Gastrocnemius medialis (tissue), 4 donors: ENCODE measurements at regions not wholly inside any gene's neighbourhood (a gene's known extent, or its start where the extent isn't known, plus 50 kb on each side); places are given as distances from the start of the nearest gene placed in this dataset.

Source experiments
- ATAC-seq, 2 donors: fragments of 150-250 bp; one replicate each; pipeline ENCODE4 v1.9.1; 2016
- DNase-seq, 2 donors: peaks; one replicate each; pipeline ENCODE4 v3.0.0-alpha.2; 2019
- H3K27ac ChIP-seq, 4 donors: fragments of 200-600 bp; sonication (generic); 1 replicate in 1 of 4; 2 replicates in 3 of 4; pipeline ENCODE4 v1.5.1; 2016 to 2018; ENCODE audit warnings: mild to moderate bottlenecking in 2 of 4, moderate library complexity in 1 of 4
- H3K27me3 ChIP-seq, 3 donors: fragments of 200-600 bp; sonication (generic) in 2 of 3; 1 replicate in 1 of 3; 2 replicates in 2 of 3; pipeline versions ENCODE4 v1.5.1 to v1.6.0; 2016 to 2019; ENCODE audit warnings: mild to moderate bottlenecking in 1 of 3, moderate library complexity in 1 of 3
- H3K36me3 ChIP-seq, 2 donors: fragments of 200-600 bp; sonication (generic) in 1 of 2; one replicate each; pipeline ENCODE4 v1.5.1; 2017 to 2018
- H3K4me1 ChIP-seq, 2 donors: fragments of 200-600 bp; sonication (generic) in 1 of 2; one replicate each; pipeline ENCODE4 v1.5.1; 2016 to 2017; ENCODE audit warnings: mild to moderate bottlenecking in 2 of 2
- H3K4me3 ChIP-seq, 4 donors: fragments of 200-600 bp; sonication (generic) in 3 of 4; 1 replicate in 1 of 4; 2 replicates in 3 of 4; pipeline ENCODE4 v1.5.1; 2016 to 2019; ENCODE audit warnings: mild to moderate bottlenecking in 2 of 4
- H3K9me3 ChIP-seq, 3 donors: fragments of 200-600 bp; sonication (generic) in 2 of 3; 1 replicate in 1 of 3; 2 replicates in 2 of 3; pipeline ENCODE4 v1.5.1; 2016 to 2019
- POLR2A ChIP-seq, 2 donors: fragments of 450-650 bp; IDR thresholded peaks; one replicate each; pipeline ENCODE4 v1.6.1; 2017; ENCODE audit warnings: antibody characterized with exemption in 2 of 2, mild to moderate bottlenecking in 2 of 2, moderate library complexity in 2 of 2
- in situ Hi-C, 4 donors: fragments of 200-750 bp; cut with MboI; loops; one replicate each; pipeline versions ENCODE4 v1.15.0 to v1.8.0; 2017; ENCODE audit warnings: low sequenced_read_pairs in 4 of 4
- intact Hi-C: fragments of 100-400 bp; cut with DNase I; formaldehyde crosslinking; loops from one replicate; pipeline ENCODE4 v1.15.1; 2023; ENCODE audit warnings: low total_unique reads
- TF ChIP-seq, protein P1 (sequence below), 5 experiments: fragments of 450-650 bp in 3 of 5; fragments of 200-600 bp in 2 of 5; sonication (generic) in 2 of 5; IDR thresholded peaks in 4 of 5; conservative IDR thresholded peaks in 1 of 5; 1 replicate in 4 of 5; 2 replicates in 1 of 5; pipeline ENCODE4 v1.5.1; 2016 to 2019; ENCODE audit warnings: antibody characterized with exemption in 5 of 5, mild to moderate bottlenecking in 3 of 5, moderate library complexity in 3 of 5

GRCh38 chr20:56925082-56925830 is 296.1 kb downstream of the TFAP2C start:
- intact Hi-C loops = no loop called here
- Histone ChIP-seq H3K27me3 (peaks cover 52 to 75% (median 63%) of the 10 kb centered on the region in 3 donors), H3K36me3 (no peaks in the 10 kb centered on the region), H3K4me1 (peaks cover 5 to 8% of the 10 kb centered on the region in 2 donors), H3K4me3 (peak overlapping the region in 2 of 4 donors; percentile 9 to 40), H3K27ac (no peak overlapping the region), H3K9me3 (no peaks in the 10 kb centered on the region)
- TF ChIP-seq, protein P1, sequence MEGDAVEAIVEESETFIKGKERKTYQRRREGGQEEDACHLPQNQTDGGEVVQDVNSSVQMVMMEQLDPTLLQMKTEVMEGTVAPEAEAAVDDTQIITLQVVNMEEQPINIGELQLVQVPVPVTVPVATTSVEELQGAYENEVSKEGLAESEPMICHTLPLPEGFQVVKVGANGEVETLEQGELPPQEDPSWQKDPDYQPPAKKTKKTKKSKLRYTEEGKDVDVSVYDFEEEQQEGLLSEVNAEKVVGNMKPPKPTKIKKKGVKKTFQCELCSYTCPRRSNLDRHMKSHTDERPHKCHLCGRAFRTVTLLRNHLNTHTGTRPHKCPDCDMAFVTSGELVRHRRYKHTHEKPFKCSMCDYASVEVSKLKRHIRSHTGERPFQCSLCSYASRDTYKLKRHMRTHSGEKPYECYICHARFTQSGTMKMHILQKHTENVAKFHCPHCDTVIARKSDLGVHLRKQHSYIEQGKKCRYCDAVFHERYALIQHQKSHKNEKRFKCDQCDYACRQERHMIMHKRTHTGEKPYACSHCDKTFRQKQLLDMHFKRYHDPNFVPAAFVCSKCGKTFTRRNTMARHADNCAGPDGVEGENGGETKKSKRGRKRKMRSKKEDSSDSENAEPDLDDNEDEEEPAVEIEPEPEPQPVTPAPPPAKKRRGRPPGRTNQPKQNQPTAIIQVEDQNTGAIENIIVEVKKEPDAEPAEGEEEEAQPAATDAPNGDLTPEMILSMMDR (IDR thresholded peaks at IDR 0.05 in 4 of 5, conservative IDR thresholded peaks at IDR 0.05 in 1 of 5) = no peak
- no peak for TF ChIP-seq POLR2A (IDR thresholded peaks at IDR 0.05)
- in situ Hi-C loops = no loop called here
- no peak for DNase-seq
- ATAC-seq = no peak

DNA sequence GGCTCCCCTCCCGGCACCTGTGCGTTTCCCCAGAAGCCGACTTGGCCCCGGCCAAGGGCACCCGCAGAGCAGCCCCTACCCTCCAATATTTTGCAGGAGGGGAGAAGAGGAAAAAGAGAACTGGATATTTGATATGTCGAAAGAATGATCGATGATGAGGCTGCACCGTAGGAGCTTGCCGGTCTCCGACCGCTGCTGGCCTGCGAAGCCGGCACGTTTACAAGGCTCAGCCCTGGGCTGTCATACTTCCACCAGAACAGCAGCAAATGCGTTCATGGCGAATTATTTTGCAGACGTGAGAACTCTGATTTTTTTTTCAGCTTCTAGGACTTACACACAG is 296.7 kb downstream of the TFAP2C start:
- TF ChIP-seq POLR2A (IDR thresholded peaks at IDR 0.05) = no peak
- TF ChIP-seq, protein P1 (IDR thresholded peaks at IDR 0.05 in 4 of 5, conservative IDR thresholded peaks at IDR 0.05 in 1 of 5) = no peak
- H3K27me3 ChIP-seq = peaks cover 52 to 78% (median 63%) of the 10 kb centered on the region in 3 donors
- DNase-seq (no peak), ATAC-seq (no peak)
- in situ Hi-C loops = no loop called here
- no peaks in the 10 kb centered on the region for H3K9me3 ChIP-seq
- intact Hi-C loops = no loop called here
- no peaks in the 10 kb centered on the region for H3K36me3 ChIP-seq
- H3K4me1 ChIP-seq = peaks cover 5 to 8% of the 10 kb centered on the region in 2 donors
- H3K4me3 ChIP-seq = peak overlapping the region in 2 of 4 donors; percentile 9 to 40
- H3K27ac ChIP-seq = no peak overlapping the region

DNA sequence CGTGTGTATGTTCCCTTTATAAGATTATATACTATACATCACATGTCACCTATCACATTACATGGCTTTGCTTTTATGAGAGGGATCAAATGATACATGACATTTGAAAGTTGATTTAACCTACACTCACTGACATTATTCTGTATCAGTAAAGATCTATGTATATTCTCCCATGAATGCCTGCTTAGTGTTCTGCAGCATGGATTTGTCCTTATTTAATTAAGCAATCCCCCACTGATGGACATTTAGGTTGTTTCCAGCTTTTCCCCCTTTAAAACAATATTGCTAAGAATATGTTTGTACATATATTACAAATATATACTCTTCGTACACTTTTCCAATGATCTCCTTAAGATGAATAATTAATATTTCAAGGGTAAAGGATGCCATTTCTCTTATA is 297.4 kb downstream of the TFAP2C start:
- in situ Hi-C loops (no loop called here), intact Hi-C loops (no loop called here)
- Histone ChIP-seq H3K4me3 (no peak overlapping the region), H3K36me3 (no peaks in the 10 kb centered on the region), H3K4me1 (peaks cover 5 to 8% of the 10 kb centered on the region in 2 donors), H3K27me3 (peaks cover 52 to 79% (median 63%) of the 10 kb centered on the region in 3 donors), H3K27ac (no peak overlapping the region), H3K9me3 (no peaks in the 10 kb centered on the region)
- no peak for DNase-seq
- no peak for TF ChIP-seq POLR2A (IDR thresholded peaks at IDR 0.05)
- TF ChIP-seq, protein P1 (IDR thresholded peaks at IDR 0.05 in 4 of 5, conservative IDR thresholded peaks at IDR 0.05 in 1 of 5) = no peak
- no peak for ATAC-seq

GRCh38 chr20:56927127-56927526 is 298.0 kb downstream of the TFAP2C start:
- Histone ChIP-seq H3K36me3 (no peaks in the 10 kb centered on the region), H3K4me1 (peaks cover 5 to 8% of the 10 kb centered on the region in 2 donors), H3K27me3 (peaks cover 52 to 80% (median 63%) of the 10 kb centered on the region in 3 donors), H3K9me3 (no peaks in the 10 kb centered on the region), H3K27ac (no peak overlapping the region), H3K4me3 (no peak overlapping the region)
- no peak for ATAC-seq
- in situ Hi-C loops = no loop called here
- DNase-seq = no peak
- TF ChIP-seq POLR2A (IDR thresholded peaks at IDR 0.05) = no peak
- intact Hi-C loops = no loop called here

GRCh38 chr20:56928007-56928406 is 298.9 kb downstream of the TFAP2C start:
- no peaks in the 10 kb centered on the region for H3K36me3 ChIP-seq
- peaks cover 52 to 77% (median 63%) of the 10 kb centered on the region in 3 donors for H3K27me3 ChIP-seq
- intact Hi-C loops = no loop called here
- no peak for ATAC-seq
- DNase-seq = no peak
- in situ Hi-C loops = no loop called here
- no peak overlapping the region for H3K27ac ChIP-seq
- peaks cover 5 to 8% of the 10 kb centered on the region in 2 donors for H3K4me1 ChIP-seq
- no peak overlapping the region for H3K4me3 ChIP-seq
- TF ChIP-seq, protein P1 (IDR thresholded peaks at IDR 0.05 in 4 of 5, conservative IDR thresholded peaks at IDR 0.05 in 1 of 5) = no peak
- no peak for TF ChIP-seq POLR2A (IDR thresholded peaks at IDR 0.05)
- no peaks in the 10 kb centered on the region for H3K9me3 ChIP-seq
